ENCODE measurements at regions not wholly inside any gene's neighbourhood (a gene's known extent, or its start where the extent isn't known, plus 50 kb on each side); places are given as distances from the start of the nearest gene placed in this dataset.
"Not testable (repeated sequence)": the region's sequence is repeated elsewhere in the genome, so short reads cannot be mapped to it uniquely, and the experiment has no call there.

DNA sequence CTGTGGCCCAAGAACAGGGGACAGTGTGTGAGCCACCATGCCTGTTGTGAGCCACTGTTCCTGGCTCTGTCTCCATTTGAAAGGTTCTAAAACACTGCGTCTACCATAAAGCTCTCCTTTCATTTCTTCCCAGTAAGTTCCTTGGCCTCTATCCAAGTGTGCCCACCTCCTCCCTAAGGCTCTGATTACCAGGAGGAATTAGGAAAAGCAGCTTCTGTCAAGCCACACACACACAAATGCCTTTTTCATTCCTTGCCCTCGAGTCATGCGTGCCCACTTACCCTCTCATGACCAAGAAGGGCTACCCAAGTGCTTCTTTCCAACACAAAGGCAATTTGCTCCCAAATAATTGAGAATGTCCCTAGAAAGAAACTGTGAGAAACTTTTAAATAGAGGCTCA is 70.8 kb upstream of the PARD3 start:
- DNase-seq = no peak

GRCh38 chr10:34885011-34885410 is 69.9 kb upstream of the PARD3 start:
- TF ChIP-seq, protein P1, sequence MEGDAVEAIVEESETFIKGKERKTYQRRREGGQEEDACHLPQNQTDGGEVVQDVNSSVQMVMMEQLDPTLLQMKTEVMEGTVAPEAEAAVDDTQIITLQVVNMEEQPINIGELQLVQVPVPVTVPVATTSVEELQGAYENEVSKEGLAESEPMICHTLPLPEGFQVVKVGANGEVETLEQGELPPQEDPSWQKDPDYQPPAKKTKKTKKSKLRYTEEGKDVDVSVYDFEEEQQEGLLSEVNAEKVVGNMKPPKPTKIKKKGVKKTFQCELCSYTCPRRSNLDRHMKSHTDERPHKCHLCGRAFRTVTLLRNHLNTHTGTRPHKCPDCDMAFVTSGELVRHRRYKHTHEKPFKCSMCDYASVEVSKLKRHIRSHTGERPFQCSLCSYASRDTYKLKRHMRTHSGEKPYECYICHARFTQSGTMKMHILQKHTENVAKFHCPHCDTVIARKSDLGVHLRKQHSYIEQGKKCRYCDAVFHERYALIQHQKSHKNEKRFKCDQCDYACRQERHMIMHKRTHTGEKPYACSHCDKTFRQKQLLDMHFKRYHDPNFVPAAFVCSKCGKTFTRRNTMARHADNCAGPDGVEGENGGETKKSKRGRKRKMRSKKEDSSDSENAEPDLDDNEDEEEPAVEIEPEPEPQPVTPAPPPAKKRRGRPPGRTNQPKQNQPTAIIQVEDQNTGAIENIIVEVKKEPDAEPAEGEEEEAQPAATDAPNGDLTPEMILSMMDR (IDR thresholded peaks at IDR 0.05; ENCODE audit: low read depth, low read length, missing control alignments) = no peak
- Histone ChIP-seq H3K36me3 (replicated peaks) (no peaks in the 10 kb centered on the region), H3K27me3 (replicated peaks) (no peaks in the 10 kb centered on the region), H3K4me3 (ENCODE audit: low read depth, low read length) (no peak overlapping the region), H3K27ac (no peak overlapping the region)
- in situ Hi-C loops (cut with HindIII; ENCODE audit: low pct_ligation_motif_present, low sequenced_read_pairs) = no loop called here
- DNase-seq = no peak

More for the DNA sequence above, 70.8 kb upstream of the PARD3 start:
- no peaks in the 10 kb centered on the region for H3K36me3 ChIP-seq (replicated peaks)
- H3K27me3 ChIP-seq (replicated peaks) = no peaks in the 10 kb centered on the region
- no peak overlapping the region for H3K27ac ChIP-seq
- in situ Hi-C loops (cut with HindIII; ENCODE audit: low pct_ligation_motif_present, low sequenced_read_pairs) = no loop called here
- H3K4me3 ChIP-seq (ENCODE audit: low read depth, low read length) = no peak overlapping the region
- TF ChIP-seq, protein P1 (IDR thresholded peaks at IDR 0.05; ENCODE audit: low read depth, low read length, missing control alignments) = no peak

DNA sequence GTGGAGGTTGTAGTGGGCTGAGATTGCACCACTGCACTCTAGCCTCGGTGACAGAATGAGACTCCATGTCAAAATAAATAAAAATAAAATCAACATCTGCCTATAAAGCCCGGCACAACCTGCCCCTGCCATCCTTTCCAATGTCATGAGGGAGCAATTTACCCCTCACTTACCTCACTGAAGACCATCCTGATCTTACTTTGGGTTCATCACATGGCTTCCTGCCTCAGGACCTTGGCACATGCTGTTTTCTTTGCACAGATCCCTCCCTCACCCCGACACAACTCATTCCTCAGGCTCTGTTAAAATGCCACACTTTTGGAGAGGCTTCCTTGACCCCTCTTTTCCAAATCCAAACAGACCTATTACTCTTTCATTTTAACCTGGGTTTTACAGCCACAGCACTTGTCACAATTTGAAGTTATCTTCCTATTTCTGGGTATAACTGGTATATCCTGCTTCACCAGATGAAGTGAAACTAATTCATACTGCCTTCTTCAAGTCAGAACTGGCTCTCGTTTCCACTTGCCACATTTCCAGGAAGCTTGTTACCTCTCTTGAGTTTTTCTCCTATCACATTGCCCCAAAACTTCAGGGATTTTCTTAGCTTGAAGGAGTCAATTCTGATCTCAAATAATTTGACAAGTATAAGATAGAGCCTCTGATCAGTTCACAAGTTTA is 69.3 kb upstream of the PARD3 start:
- in situ Hi-C loops (cut with HindIII; ENCODE audit: low pct_ligation_motif_present, low sequenced_read_pairs) = no loop called here
- no peak overlapping the region for H3K4me3 ChIP-seq (ENCODE audit: low read depth, low read length)
- no peak for DNase-seq
- TF ChIP-seq, protein P1 (IDR thresholded peaks at IDR 0.05; ENCODE audit: low read depth, low read length, missing control alignments) = no peak
- no peaks in the 10 kb centered on the region for H3K27me3 ChIP-seq (replicated peaks)
- no peak overlapping the region for H3K27ac ChIP-seq
- H3K36me3 ChIP-seq (replicated peaks) = no peaks in the 10 kb centered on the region

- no peaks in the 10 kb centered on the region for H3K27me3 ChIP-seq (replicated peaks)
- in situ Hi-C loops (cut with HindIII; ENCODE audit: low pct_ligation_motif_present, low sequenced_read_pairs) = no loop called here
- no peak overlapping the region for H3K4me3 ChIP-seq (ENCODE audit: low read depth, low read length)
- TF ChIP-seq, protein P1 (IDR thresholded peaks at IDR 0.05; ENCODE audit: low read depth, low read length, missing control alignments) = no peak
- H3K36me3 ChIP-seq (replicated peaks) = no peaks in the 10 kb centered on the region
- H3K27ac ChIP-seq = no peak overlapping the region
- no peak for DNase-seq
These were observed 65.7 kb upstream of the PARD3 start for GRCh38 chr10:34880817-34881216.

DNA sequence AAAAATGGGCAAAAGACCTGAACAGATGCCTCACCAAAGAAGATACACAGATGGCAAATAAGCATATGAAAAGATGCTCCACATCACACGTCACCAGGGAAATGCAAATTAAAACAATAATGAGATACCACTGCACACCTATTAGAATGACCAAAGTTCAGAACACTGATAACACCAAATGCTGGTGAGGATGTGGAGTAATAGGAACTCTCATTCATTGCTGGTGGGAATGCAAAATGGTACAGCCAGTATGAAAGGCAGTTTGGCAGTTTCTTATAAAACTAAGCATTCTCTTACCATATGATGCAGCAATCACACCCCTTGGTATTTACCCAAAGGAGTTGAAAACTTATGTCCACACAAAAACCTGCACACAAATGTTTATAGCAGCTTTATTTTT is 63.6 kb upstream of the PARD3 start:
- in situ Hi-C loops (cut with HindIII; ENCODE audit: low pct_ligation_motif_present, low sequenced_read_pairs); DNase-seq; H3K4me3 ChIP-seq (ENCODE audit: low read depth, low read length); H3K27me3 ChIP-seq (replicated peaks); H3K27ac ChIP-seq; H3K36me3 ChIP-seq (replicated peaks): not testable (repeated sequence)

DNA sequence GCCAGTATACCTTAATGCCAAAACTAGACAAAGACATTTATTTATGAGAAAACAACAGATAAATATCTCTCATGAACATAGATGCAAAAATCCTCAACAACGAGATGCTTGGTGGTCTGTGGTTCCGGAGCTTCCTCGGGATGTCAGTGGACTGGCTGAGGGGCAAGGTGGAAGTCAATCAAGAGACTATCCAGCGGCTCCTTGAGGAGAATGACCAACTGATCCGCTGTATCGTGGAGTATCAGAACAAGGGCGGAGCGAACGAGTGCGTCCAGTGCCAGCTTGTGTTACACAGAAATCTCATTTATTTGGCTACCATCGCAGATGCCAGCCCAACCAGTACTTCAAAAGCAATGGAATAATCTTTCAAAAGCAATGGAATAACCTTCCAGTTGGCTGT is 60.0 kb upstream of the PARD3 start:
- H3K27ac ChIP-seq = no peak overlapping the region
- H3K4me3 ChIP-seq (ENCODE audit: low read depth, low read length) = no peak overlapping the region
- H3K27me3 ChIP-seq (replicated peaks) = no peaks in the 10 kb centered on the region
- DNase-seq = no peak
- in situ Hi-C loops (cut with HindIII; ENCODE audit: low pct_ligation_motif_present, low sequenced_read_pairs) = no loop called here
- no peaks in the 10 kb centered on the region for H3K36me3 ChIP-seq (replicated peaks)
- TF ChIP-seq, protein P1 (IDR thresholded peaks at IDR 0.05; ENCODE audit: low read depth, low read length, missing control alignments) = no peak
